ENCODE measurements at regions not wholly inside any gene's neighbourhood (a gene's known extent, or its start where the extent isn't known, plus 50 kb on each side); places are given as distances from the start of the nearest gene placed in this dataset.

DNA sequence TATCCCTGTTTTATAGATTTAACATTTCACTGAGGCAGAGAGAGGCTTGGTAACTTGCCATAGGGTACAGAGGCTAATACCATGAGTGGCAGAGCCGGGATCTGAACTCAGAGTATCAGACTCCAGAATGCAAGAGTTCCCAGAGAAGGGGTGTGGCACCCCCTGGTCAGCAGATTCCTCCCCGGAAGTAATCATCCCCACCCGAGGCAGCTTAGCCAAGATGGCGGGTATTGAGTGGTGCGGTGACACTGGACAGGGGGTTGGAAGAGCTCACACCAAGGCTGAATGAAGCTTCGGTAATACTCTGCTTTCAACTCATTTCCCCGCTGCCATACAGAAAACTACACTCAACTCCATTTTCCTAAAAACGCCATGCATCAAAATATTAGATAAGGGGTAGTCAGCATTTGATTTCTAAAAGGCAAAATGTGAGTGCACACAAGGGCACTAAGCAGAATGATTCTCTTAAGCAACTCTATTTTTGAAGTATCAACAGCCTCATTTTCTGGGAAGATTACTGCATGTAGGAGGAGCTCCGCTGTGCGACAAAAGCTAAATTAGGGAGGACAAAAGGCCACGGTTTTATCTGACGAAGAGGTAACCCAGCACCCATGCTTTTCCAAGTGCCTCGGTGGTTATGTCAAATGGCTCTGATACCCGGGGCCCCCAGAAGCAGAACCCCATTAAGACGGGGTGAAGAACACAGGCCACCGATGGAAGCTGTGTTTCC lies 166.7 kb downstream of the NUP210 start:
- TF ChIP-seq, protein P1, sequence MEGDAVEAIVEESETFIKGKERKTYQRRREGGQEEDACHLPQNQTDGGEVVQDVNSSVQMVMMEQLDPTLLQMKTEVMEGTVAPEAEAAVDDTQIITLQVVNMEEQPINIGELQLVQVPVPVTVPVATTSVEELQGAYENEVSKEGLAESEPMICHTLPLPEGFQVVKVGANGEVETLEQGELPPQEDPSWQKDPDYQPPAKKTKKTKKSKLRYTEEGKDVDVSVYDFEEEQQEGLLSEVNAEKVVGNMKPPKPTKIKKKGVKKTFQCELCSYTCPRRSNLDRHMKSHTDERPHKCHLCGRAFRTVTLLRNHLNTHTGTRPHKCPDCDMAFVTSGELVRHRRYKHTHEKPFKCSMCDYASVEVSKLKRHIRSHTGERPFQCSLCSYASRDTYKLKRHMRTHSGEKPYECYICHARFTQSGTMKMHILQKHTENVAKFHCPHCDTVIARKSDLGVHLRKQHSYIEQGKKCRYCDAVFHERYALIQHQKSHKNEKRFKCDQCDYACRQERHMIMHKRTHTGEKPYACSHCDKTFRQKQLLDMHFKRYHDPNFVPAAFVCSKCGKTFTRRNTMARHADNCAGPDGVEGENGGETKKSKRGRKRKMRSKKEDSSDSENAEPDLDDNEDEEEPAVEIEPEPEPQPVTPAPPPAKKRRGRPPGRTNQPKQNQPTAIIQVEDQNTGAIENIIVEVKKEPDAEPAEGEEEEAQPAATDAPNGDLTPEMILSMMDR (IDR thresholded peaks at IDR 0.05), result no peak
- Histone ChIP-seq H3K27ac (ENCODE audit: low read depth in 1 of 2, low read length in 2 of 2) (no peak overlapping the region), H3K9me3 (ENCODE audit: control insufficient read depth in 1 of 2, insufficient read depth in 1 of 2, low read length in 2 of 2) (no peaks in the 10 kb centered on the region), H3K27me3 (ENCODE audit: control insufficient read depth in 1 of 2, insufficient read depth in 2 of 2, low read length in 2 of 2) (peaks cover 0 to 3% of the 10 kb centered on the region in 2 experiments), H3K4me3 (ENCODE audit: low read length) (no peak overlapping the region), H3K4me1 (ENCODE audit: insufficient read depth, low read length) (no peaks in the 10 kb centered on the region), H3K36me3 (ENCODE audit: insufficient read depth, low read length) (no peaks in the 10 kb centered on the region)
- Mint-ChIP-seq H3K36me3 (ENCODE audit: low read depth) (no peaks in the 10 kb centered on the region), H3K9me3 (no peaks in the 10 kb centered on the region), H3K4me3 (no peak overlapping the region), H3K27me3 (peaks cover 6% of the 10 kb centered on the region), H3K4me1 (ENCODE audit: low read depth) (no peaks in the 10 kb centered on the region), H3K27ac (no peak overlapping the region)
- intact Hi-C loops (cut with DNase I, micrococcal nuclease), result no loop called here
- no peak for DNase-seq
- ChIA-PET POLR2A (no interaction called here), CTCF (no interaction called here)
- ATAC-seq (ENCODE audit: poor library complexity), result no peak

DNA sequence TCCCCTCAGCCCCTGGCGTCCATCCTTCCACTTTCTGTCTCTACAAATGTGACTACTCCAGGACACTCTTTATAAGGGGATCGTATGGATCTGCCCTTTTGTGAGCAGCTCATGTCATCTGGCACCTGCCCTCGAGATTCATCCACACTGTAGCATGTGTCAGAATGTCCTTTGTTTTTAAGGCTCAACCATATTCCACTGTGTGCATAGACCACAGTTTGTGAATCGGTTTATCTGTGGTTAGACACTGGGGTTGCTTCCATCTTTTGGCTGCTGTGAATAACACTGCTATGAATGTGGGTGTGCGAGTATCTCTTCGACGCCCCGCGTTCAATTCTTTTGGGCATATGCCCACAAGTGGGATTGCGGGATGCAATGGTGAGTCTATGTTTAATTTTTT lies 167.9 kb downstream of the NUP210 start:
- TF ChIP-seq, protein P1 (IDR thresholded peaks at IDR 0.05), result no peak

DNA sequence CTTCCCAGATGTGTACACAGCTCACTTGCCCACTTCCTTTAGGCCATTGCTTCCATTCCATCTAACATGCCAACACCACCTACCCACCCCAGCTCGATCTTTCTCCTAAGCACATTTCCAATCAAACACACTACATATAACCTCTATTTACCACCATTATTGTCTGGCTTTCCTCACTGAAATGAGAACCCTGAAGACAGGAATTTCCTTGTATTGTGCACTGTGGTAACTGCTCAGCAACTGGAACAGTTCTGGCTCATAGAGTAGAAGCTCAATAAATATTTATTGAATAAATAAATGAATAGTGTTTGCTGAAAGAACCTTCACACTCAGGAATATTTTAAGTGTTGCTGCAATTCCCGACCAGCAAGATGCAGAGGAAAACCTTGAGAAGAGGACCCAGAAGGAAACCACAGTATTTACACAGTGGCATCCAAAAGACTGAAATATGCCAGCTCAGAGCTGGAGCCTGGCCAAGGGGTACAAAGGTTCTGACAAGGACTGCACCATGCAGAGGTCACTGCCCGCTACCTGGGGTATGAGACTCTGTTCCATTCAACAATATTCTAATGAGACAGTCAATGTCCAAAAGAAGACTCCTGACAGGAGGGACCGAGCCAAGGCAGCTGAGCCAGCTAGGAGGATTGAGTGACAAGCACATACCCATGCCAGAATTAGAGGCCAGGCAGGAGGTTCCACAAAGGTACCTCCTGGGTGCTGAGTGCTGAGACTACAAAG lies 168.8 kb downstream of the NUP210 start:
- intact Hi-C loops (cut with DNase I, micrococcal nuclease), result no loop called here
- no peaks in the 10 kb centered on the region for H3K9me3 ChIP-seq (ENCODE audit: control insufficient read depth in 1 of 2, insufficient read depth in 1 of 2, low read length in 2 of 2)
- ChIA-PET POLR2A (no interaction called here), CTCF (no interaction called here)
- H3K4me3 ChIP-seq (ENCODE audit: low read length), result no peak overlapping the region
- ATAC-seq (ENCODE audit: poor library complexity) (no peak), DNase-seq (no peak)
- Mint-ChIP-seq H3K4me1 (ENCODE audit: low read depth) (no peaks in the 10 kb centered on the region), H3K27ac (no peak overlapping the region), H3K27me3 (peaks cover 6% of the 10 kb centered on the region), H3K4me3 (no peak overlapping the region), H3K36me3 (ENCODE audit: low read depth) (no peaks in the 10 kb centered on the region), H3K9me3 (no peaks in the 10 kb centered on the region)
- TF ChIP-seq, protein P1 (IDR thresholded peaks at IDR 0.05), result no peak
- no peaks in the 10 kb centered on the region for H3K4me1 ChIP-seq (ENCODE audit: insufficient read depth, low read length)
- no peaks in the 10 kb centered on the region for H3K27me3 ChIP-seq (ENCODE audit: control insufficient read depth in 1 of 2, insufficient read depth in 2 of 2, low read length in 2 of 2)
- H3K36me3 ChIP-seq (ENCODE audit: insufficient read depth, low read length), result no peaks in the 10 kb centered on the region
- H3K27ac ChIP-seq (ENCODE audit: low read depth in 1 of 2, low read length in 2 of 2), result no peak overlapping the region

More for the DNA sequence above, 167.9 kb downstream of the NUP210 start:
- Mint-ChIP-seq H3K27ac (no peak overlapping the region), H3K36me3 (ENCODE audit: low read depth) (no peaks in the 10 kb centered on the region), H3K27me3 (peaks cover 6% of the 10 kb centered on the region), H3K9me3 (no peaks in the 10 kb centered on the region), H3K4me1 (ENCODE audit: low read depth) (no peaks in the 10 kb centered on the region), H3K4me3 (no peak overlapping the region)
- DNase-seq (no peak), ATAC-seq (ENCODE audit: poor library complexity) (no peak)
- H3K27me3 ChIP-seq (ENCODE audit: control insufficient read depth in 1 of 2, insufficient read depth in 2 of 2, low read length in 2 of 2), result peaks cover 0 to 3% of the 10 kb centered on the region in 2 experiments
- POLR2A ChIA-PET, result no interaction called here
- CTCF ChIA-PET, result no interaction called here
- no peaks in the 10 kb centered on the region for H3K36me3 ChIP-seq (ENCODE audit: insufficient read depth, low read length)
- no peak overlapping the region for H3K4me3 ChIP-seq (ENCODE audit: low read length)
- no peaks in the 10 kb centered on the region for H3K9me3 ChIP-seq (ENCODE audit: control insufficient read depth in 1 of 2, insufficient read depth in 1 of 2, low read length in 2 of 2)
- no peaks in the 10 kb centered on the region for H3K4me1 ChIP-seq (ENCODE audit: insufficient read depth, low read length)
- H3K27ac ChIP-seq (ENCODE audit: low read depth in 1 of 2, low read length in 2 of 2), result no peak overlapping the region
- intact Hi-C loops (cut with DNase I, micrococcal nuclease), result no loop called here
